ENCODE measurements at regions not wholly inside any gene's neighbourhood (a gene's known extent, or its start where the extent isn't known, plus 50 kb on each side); places are given as distances from the start of the nearest gene placed in this dataset.

DNA sequence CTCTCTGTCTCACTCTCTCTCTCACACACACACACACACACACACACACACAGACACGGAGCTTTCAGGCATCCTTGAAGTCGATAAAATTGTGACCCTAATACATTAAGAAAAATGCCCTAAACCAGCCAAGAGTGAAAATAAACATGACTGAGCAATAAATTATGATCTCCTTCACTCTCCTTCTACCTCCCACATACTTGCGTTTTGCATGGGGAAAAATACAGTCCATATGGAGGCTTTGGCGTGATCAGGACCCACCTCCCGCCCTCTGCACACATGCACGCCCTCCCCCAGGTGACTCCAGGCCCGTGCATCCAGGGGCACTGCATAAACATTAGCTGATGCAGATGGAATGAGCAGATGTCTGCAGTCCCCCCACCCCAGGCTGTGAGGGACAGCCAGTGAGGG, 114.2 kb upstream of the JARID2 start:
- ChIA-PET CTCF (ENCODE audit: unreplicated experiment) (no interaction called here), POLR2A (interaction anchor here (1.1 kb wide), 1 partner anchor 13 kb away, joined by 3 read pairs; no protein-coding TSS in a partner anchor)
- no peak for TF ChIP-seq EZH2phosphoT487 (IDR thresholded peaks at IDR 0.05; ENCODE audit: borderline replicate concordance, low read depth, low read length)
- BruUV-seq (replicated peaks), result no TSS peak
- Histone ChIP-seq H3K9me2 (ENCODE audit: insufficient read depth, low read length) (no peaks in the 10 kb centered on the region), H3K9me3 (ENCODE audit: low read length) (no peaks in the 10 kb centered on the region), H2AFZ (ENCODE audit: low read length) (no peak overlapping the region), H3K4me1 (ENCODE audit: insufficient read depth, low read length, poor library complexity, severe bottlenecking) (no peaks in the 10 kb centered on the region), H3K36me3 (ENCODE audit: insufficient read depth, low read length) (no peaks in the 10 kb centered on the region), H3K4me3 (ENCODE audit: low read depth, low read length, poor library complexity, severe bottlenecking) (no peak overlapping the region), H3K4me2 (ENCODE audit: low read length) (no peak overlapping the region), H3K27ac (ENCODE audit: low read depth, low read length, poor library complexity, severe bottlenecking) (no peak overlapping the region), H4K20me1 (ENCODE audit: insufficient read depth, low read length) (no peaks in the 10 kb centered on the region), H3K79me2 (ENCODE audit: insufficient read depth, low read depth, low read length) (no peaks in the 10 kb centered on the region)
- DNase-seq (ENCODE audit: low spot score), result no peak
- intact Hi-C loops (cut with micrococcal nuclease; ENCODE audit: unreplicated experiment), result no loop called here

DNA sequence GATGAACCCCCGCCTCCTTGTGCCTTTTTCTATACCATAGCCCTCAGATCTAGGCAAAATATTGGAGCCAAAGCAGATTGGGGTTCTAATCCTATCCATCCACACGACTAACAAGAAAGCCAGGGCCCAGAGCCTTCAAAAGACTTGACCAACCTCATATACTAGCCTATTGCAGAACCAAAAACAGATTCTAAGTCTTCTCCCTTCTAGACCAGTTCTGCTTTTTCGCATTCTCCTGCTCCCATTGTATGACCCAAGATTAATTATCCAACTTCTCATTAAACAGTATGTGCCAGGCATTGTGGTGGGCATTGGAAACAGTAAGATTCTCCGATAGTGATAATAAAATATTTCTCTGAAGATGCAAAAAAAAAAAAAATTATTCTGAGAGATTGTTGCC, 113.7 kb upstream of the JARID2 start:
- no peak overlapping the region for H2AFZ ChIP-seq (ENCODE audit: low read length)
- H3K9me3 ChIP-seq (ENCODE audit: low read length), result no peaks in the 10 kb centered on the region
- no peaks in the 10 kb centered on the region for H3K4me1 ChIP-seq (ENCODE audit: insufficient read depth, low read length, poor library complexity, severe bottlenecking)
- no peaks in the 10 kb centered on the region for H3K36me3 ChIP-seq (ENCODE audit: insufficient read depth, low read length)
- H3K79me2 ChIP-seq (ENCODE audit: insufficient read depth, low read depth, low read length), result no peaks in the 10 kb centered on the region
- no TSS peak for BruUV-seq (replicated peaks)
- ChIA-PET CTCF (ENCODE audit: unreplicated experiment) (no interaction called here), POLR2A (no interaction called here)
- no peak for DNase-seq (ENCODE audit: low spot score)
- no peak overlapping the region for H3K27ac ChIP-seq (ENCODE audit: low read depth, low read length, poor library complexity, severe bottlenecking)
- H3K9me2 ChIP-seq (ENCODE audit: insufficient read depth, low read length), result no peaks in the 10 kb centered on the region
- no peaks in the 10 kb centered on the region for H4K20me1 ChIP-seq (ENCODE audit: insufficient read depth, low read length)
- TF ChIP-seq, protein P1, sequence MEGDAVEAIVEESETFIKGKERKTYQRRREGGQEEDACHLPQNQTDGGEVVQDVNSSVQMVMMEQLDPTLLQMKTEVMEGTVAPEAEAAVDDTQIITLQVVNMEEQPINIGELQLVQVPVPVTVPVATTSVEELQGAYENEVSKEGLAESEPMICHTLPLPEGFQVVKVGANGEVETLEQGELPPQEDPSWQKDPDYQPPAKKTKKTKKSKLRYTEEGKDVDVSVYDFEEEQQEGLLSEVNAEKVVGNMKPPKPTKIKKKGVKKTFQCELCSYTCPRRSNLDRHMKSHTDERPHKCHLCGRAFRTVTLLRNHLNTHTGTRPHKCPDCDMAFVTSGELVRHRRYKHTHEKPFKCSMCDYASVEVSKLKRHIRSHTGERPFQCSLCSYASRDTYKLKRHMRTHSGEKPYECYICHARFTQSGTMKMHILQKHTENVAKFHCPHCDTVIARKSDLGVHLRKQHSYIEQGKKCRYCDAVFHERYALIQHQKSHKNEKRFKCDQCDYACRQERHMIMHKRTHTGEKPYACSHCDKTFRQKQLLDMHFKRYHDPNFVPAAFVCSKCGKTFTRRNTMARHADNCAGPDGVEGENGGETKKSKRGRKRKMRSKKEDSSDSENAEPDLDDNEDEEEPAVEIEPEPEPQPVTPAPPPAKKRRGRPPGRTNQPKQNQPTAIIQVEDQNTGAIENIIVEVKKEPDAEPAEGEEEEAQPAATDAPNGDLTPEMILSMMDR (conservative IDR thresholded peaks at IDR 0.05; ENCODE audit: low read length), result no peak
- TF ChIP-seq EZH2phosphoT487 (IDR thresholded peaks at IDR 0.05; ENCODE audit: borderline replicate concordance, low read depth, low read length), result no peak
- no peak overlapping the region for H3K4me2 ChIP-seq (ENCODE audit: low read length)
- H3K4me3 ChIP-seq (ENCODE audit: low read depth, low read length, poor library complexity, severe bottlenecking), result no peak overlapping the region
- intact Hi-C loops (cut with micrococcal nuclease; ENCODE audit: unreplicated experiment), result no loop called here

DNA sequence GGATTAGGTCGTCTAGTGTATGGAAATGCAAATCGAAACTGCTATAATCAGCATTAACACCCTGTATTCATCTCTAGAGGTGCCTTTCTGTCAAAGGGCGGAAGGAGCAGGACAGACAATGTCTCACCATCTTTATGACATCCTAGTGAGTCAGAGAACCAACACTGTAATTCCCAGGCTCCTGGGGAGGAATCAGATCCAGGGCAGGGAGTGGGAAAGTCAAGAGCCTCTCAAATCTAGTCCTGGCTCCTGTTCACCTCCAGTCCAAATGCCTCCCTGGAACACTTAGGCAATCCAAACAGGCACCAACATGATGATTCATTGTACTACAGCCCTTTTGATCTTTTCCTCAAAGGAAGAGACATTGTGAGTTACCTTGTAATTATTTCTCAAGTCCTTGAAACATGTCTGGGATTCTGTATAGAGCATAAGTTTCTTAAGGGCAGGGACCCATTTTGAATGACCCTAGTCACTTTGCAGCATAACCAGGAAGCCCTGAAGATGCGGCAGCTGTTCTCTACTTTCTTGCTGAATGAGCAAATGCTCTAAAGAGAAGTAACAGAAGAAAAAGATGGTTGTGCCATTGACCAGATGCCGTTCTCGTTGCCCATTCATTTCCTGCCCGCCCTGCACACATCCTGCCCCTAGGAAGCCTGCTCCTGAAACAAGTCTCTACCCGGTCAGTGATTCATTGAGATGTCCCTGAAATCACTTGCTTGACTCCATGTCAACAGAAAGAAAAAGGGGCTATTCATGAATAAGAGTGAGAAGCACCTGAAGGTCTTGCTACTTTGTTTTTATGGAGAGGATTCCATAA, 112.8 kb upstream of the JARID2 start:
- POLR2A ChIA-PET, result interaction anchor here (0.9 kb wide), 1 partner anchor 341 kb away, joined by 3 read pairs; no protein-coding TSS in a partner anchor
- H3K4me3 ChIP-seq (ENCODE audit: low read depth, low read length, poor library complexity, severe bottlenecking), result no peak overlapping the region
- H4K20me1 ChIP-seq (ENCODE audit: insufficient read depth, low read length), result no peaks in the 10 kb centered on the region
- no peaks in the 10 kb centered on the region for H3K79me2 ChIP-seq (ENCODE audit: insufficient read depth, low read depth, low read length)
- no peak for DNase-seq (ENCODE audit: low spot score)
- no peak overlapping the region for H3K27ac ChIP-seq (ENCODE audit: low read depth, low read length, poor library complexity, severe bottlenecking)
- H3K9me3 ChIP-seq (ENCODE audit: low read length), result no peaks in the 10 kb centered on the region
- no peaks in the 10 kb centered on the region for H3K9me2 ChIP-seq (ENCODE audit: insufficient read depth, low read length)
- TF ChIP-seq, protein P1 (conservative IDR thresholded peaks at IDR 0.05; ENCODE audit: low read length), result no peak
- TF ChIP-seq EZH2phosphoT487 (IDR thresholded peaks at IDR 0.05; ENCODE audit: borderline replicate concordance, low read depth, low read length), result no peak
- no peak overlapping the region for H3K4me2 ChIP-seq (ENCODE audit: low read length)
- intact Hi-C loops (cut with micrococcal nuclease; ENCODE audit: unreplicated experiment), result no loop called here
- H2AFZ ChIP-seq (ENCODE audit: low read length), result no peak overlapping the region
- H3K36me3 ChIP-seq (ENCODE audit: insufficient read depth, low read length), result no peaks in the 10 kb centered on the region
- BruUV-seq (replicated peaks), result no TSS peak
- no peaks in the 10 kb centered on the region for H3K4me1 ChIP-seq (ENCODE audit: insufficient read depth, low read length, poor library complexity, severe bottlenecking)
- CTCF ChIA-PET (ENCODE audit: unreplicated experiment), result no interaction called here
